Gastroesophageal sphincter (tissue), 3 donors: ENCODE measurements at regions not wholly inside any gene's neighbourhood (a gene's known extent, or its start where the extent isn't known, plus 50 kb on each side); places are given as distances from the start of the nearest gene placed in this dataset.

Source experiments
- CTCF ChIP-seq, 4 experiments: fragments of 200-600 bp in 2 of 4; fragments of 450-650 bp in 2 of 4; sonication (generic) in 1 of 4; IDR thresholded peaks; one replicate each; pipeline ENCODE4 v1.5.1; 2017 to 2019; ENCODE audit warnings: antibody characterized with exemption in 4 of 4, mild to moderate bottlenecking in 2 of 4, moderate library complexity in 2 of 4
- EP300 ChIP-seq: sonication (generic); formaldehyde crosslinking; IDR thresholded peaks from one replicate; pipeline ENCODE4 v1.6.1; 2017; ENCODE audit warnings: antibody characterized with exemption, mild to moderate bottlenecking
- POLR2A ChIP-seq, 2 donors: fragments of 450-650 bp; IDR thresholded peaks; one replicate each; pipeline ENCODE4 v1.6.1; 2017; ENCODE audit warnings: antibody characterized with exemption in 2 of 2, mild to moderate bottlenecking in 2 of 2, moderate library complexity in 1 of 2

DNA sequence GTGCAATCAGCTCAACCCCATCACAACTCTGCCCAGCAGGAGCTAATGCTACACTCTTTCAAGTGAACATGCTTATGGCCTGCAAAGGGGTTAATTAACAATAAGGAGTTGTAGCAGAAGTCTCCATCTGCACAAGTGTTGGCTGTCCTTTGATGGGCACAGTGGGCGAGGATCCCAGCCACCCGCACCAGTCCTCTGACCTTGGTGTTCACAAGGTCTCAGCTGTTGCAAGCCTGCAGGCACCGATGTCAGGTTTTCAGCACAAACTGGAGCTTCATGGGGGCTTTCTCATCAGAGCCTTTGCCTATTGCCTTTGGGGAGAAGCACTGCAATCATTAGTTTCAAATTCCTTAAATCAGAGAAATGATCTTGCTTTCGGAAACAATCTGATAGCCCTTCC, 60.9 kb upstream of the TMEM178A start:
- TF ChIP-seq CTCF (IDR thresholded peaks at IDR 0.05) (no peak), POLR2A (IDR thresholded peaks at IDR 0.05) (no peak), EP300 (no peak)
